HEK293T (cell line): ENCODE measurements at regions not wholly inside any gene's neighbourhood (a gene's known extent, or its start where the extent isn't known, plus 50 kb on each side); places are given as distances from the start of the nearest gene placed in this dataset.

Experiments used
- ARNT ChIP-seq: fragments of 450-650 bp; IDR thresholded peaks from 2 replicates; pipeline ENCODE4 v1.6.1; 2017; ENCODE audit warnings: mild to moderate bottlenecking
- BHLHE40 ChIP-seq: fragments of 450-650 bp; IDR thresholded peaks from 2 replicates; pipeline ENCODE4 v1.6.1; 2016; ENCODE audit warnings: mild to moderate bottlenecking, moderate library complexity, borderline replicate concordance
- ELF4 ChIP-seq: fragments of 450-650 bp; IDR thresholded peaks from 2 replicates; pipeline ENCODE4 v1.6.1; 2017; ENCODE audit warnings: antibody characterized with exemption
- FOXA1 ChIP-seq: fragments of 450-650 bp; IDR thresholded peaks from 2 replicates; pipeline ENCODE4 v1.6.1; 2016; ENCODE audit warnings: mild to moderate bottlenecking
- FOXK2 ChIP-seq: fragments of 450-650 bp; IDR thresholded peaks from 2 replicates; pipeline ENCODE4 v1.6.1; 2016; ENCODE audit warnings: mild to moderate bottlenecking
- FOXM1 ChIP-seq: fragments of 450-650 bp; IDR thresholded peaks from 2 replicates; pipeline ENCODE4 v1.6.1; 2017; ENCODE audit warnings: mild to moderate bottlenecking, borderline replicate concordance
- HDGF ChIP-seq: fragments of 450-650 bp; IDR thresholded peaks from 2 replicates; pipeline ENCODE4 v1.6.1; 2017; ENCODE audit warnings: antibody characterized with exemption, borderline replicate concordance
- NFRKB ChIP-seq: fragments of 450-650 bp; IDR thresholded peaks from 2 replicates; pipeline ENCODE4 v1.6.1; 2016; ENCODE audit warnings: mild to moderate bottlenecking, moderate library complexity
- SP1 ChIP-seq: fragments of 450-650 bp; IDR thresholded peaks from 2 replicates; pipeline ENCODE4 v1.6.1; 2017
- TARDBP ChIP-seq: fragments of 450-650 bp; IDR thresholded peaks from 2 replicates; pipeline ENCODE4 v1.6.1; 2016
- ZNF384 ChIP-seq: fragments of 450-650 bp; IDR thresholded peaks from 2 replicates; pipeline ENCODE4 v1.6.1; 2016
- TF ChIP-seq, protein P1 (sequence below): fragments of 450-650 bp; IDR thresholded peaks from 2 replicates; pipeline ENCODE4 v1.6.1; 2016

- TF ChIP-seq HDGF = no peak
- no peak for TF ChIP-seq FOXK2
- no peak for TF ChIP-seq ZNF384
- no peak for TF ChIP-seq FOXA1
- TF ChIP-seq NFRKB = no peak
- TF ChIP-seq, protein P1, sequence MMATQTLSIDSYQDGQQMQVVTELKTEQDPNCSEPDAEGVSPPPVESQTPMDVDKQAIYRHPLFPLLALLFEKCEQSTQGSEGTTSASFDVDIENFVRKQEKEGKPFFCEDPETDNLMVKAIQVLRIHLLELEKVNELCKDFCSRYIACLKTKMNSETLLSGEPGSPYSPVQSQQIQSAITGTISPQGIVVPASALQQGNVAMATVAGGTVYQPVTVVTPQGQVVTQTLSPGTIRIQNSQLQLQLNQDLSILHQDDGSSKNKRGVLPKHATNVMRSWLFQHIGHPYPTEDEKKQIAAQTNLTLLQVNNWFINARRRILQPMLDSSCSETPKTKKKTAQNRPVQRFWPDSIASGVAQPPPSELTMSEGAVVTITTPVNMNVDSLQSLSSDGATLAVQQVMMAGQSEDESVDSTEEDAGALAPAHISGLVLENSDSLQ = no peak
- no peak for TF ChIP-seq ELF4
- TF ChIP-seq ARNT = no peak
- TF ChIP-seq BHLHE40 = no peak
- TF ChIP-seq SP1 = no peak
- TF ChIP-seq TARDBP = no peak
- no peak for TF ChIP-seq FOXM1
Observed at GRCh38 chr2:200065477-200065876, 110.1 kb downstream of the MAIP1 start.
